ENCODE measurements at regions not wholly inside any gene's neighbourhood (a gene's known extent, or its start where the extent isn't known, plus 50 kb on each side); places are given as distances from the start of the nearest gene placed in this dataset.

DNA sequence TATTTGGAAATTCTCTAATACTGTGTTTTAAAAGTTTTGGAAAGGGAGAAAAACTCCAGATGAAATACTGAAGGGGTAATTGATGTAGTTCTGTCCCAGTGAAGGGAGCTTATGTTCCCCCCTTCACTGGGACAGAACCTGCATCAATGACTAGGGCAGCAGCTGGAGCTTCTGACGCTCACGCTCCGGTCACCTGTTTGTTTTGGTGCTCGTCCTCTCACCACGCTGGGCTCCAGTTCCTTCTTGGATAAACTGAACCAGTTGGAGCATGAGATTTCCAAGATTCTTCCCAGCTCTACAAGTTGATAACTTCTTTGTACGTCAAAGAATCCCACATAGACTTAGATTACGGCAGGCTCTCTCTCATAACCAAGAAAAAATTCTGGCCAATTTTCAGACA, 51.4 kb upstream of the HNRNPU start:
- no peak for TF ChIP-seq POLR2A (IDR thresholded peaks at IDR 0.05)
- TF ChIP-seq, protein P1, sequence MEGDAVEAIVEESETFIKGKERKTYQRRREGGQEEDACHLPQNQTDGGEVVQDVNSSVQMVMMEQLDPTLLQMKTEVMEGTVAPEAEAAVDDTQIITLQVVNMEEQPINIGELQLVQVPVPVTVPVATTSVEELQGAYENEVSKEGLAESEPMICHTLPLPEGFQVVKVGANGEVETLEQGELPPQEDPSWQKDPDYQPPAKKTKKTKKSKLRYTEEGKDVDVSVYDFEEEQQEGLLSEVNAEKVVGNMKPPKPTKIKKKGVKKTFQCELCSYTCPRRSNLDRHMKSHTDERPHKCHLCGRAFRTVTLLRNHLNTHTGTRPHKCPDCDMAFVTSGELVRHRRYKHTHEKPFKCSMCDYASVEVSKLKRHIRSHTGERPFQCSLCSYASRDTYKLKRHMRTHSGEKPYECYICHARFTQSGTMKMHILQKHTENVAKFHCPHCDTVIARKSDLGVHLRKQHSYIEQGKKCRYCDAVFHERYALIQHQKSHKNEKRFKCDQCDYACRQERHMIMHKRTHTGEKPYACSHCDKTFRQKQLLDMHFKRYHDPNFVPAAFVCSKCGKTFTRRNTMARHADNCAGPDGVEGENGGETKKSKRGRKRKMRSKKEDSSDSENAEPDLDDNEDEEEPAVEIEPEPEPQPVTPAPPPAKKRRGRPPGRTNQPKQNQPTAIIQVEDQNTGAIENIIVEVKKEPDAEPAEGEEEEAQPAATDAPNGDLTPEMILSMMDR (IDR thresholded peaks at IDR 0.05) = no peak

Data from lower leg skin (tissue), 3 donors.